HepG2 (cell line): ENCODE measurements at regions not wholly inside any gene's neighbourhood (a gene's known extent, or its start where the extent isn't known, plus 50 kb on each side); places are given as distances from the start of the nearest gene placed in this dataset.

Experiments used
- BCL3 ChIP-seq: sonication (generic); formaldehyde crosslinking; IDR thresholded peaks from 2 replicates; pipeline ENCODE4 v1.5.1; 2020; ENCODE audit warnings: mild to moderate bottlenecking, missing genetic modification reagents, moderate library complexity
- REPIN1 ChIP-seq: sonication (generic); formaldehyde crosslinking; IDR thresholded peaks from 2 replicates; pipeline ENCODE4 v1.8.0; 2022; ENCODE audit warnings: missing genetic modification reagents, low read depth, mild to moderate bottlenecking, borderline replicate concordance
- UBTF ChIP-seq: sonication (generic); formaldehyde crosslinking; IDR thresholded peaks from 2 replicates; pipeline ENCODE4 v1.4.0; 2020; ENCODE audit warnings: mild to moderate bottlenecking, missing genetic modification reagents

- no peak for TF ChIP-seq REPIN1 (CRISPR knock-in tag)
- no peak for TF ChIP-seq BCL3 (CRISPR knock-in tag)
- TF ChIP-seq UBTF: no peak
These were observed 515.0 kb downstream of the TMEM114 start for GRCh38 chr16:8075271-8075670.
